Osteocyte (in vitro differentiated cells): ENCODE measurements at regions not wholly inside any gene's neighbourhood (a gene's known extent, or its start where the extent isn't known, plus 50 kb on each side); places are given as distances from the start of the nearest gene placed in this dataset.

Experiments
- DNase-seq: peaks from one replicate; pipeline ENCODE4 v3.0.0; 2021; ENCODE audit warnings: mixed read lengths; ENCODE audit not compliant: unreplicated experiment; ENCODE audit errors: extremely low spot score
- H3K27ac Mint-ChIP-seq: one replicate; pipeline ENCODE4 v1.8.0; 2021; ENCODE audit warnings: mild to moderate bottlenecking, mixed read lengths; ENCODE audit not compliant: unreplicated experiment
- H3K27me3 Mint-ChIP-seq: one replicate; pipeline ENCODE4 v1.8.0; 2021; ENCODE audit warnings: mixed read lengths; ENCODE audit not compliant: unreplicated experiment
- H3K36me3 Mint-ChIP-seq: one replicate; pipeline ENCODE4 v1.8.0; 2021; ENCODE audit warnings: mixed read lengths; ENCODE audit not compliant: unreplicated experiment
- H3K4me1 Mint-ChIP-seq: one replicate; pipeline ENCODE4 v1.8.0; 2021; ENCODE audit warnings: mixed read lengths; ENCODE audit not compliant: unreplicated experiment
- H3K4me3 Mint-ChIP-seq: one replicate; pipeline ENCODE4 v1.8.0; 2021; ENCODE audit warnings: mild to moderate bottlenecking, moderate library complexity, mixed read lengths; ENCODE audit not compliant: unreplicated experiment
- H3K9me3 Mint-ChIP-seq: one replicate; pipeline ENCODE4 v1.8.0; 2021; ENCODE audit warnings: mixed read lengths; ENCODE audit not compliant: unreplicated experiment
- TF ChIP-seq, protein P1 (sequence below): fragments of 200-600 bp; sonication (generic); IDR thresholded peaks from 2 replicates; pipeline ENCODE4 v1.5.0; 2021; ENCODE audit warnings: antibody characterized with exemption, mild to moderate bottlenecking, moderate library complexity

GRCh38 chr1:105894006-105894405 lies 1162.5 kb upstream of the PRMT6 start:
- H3K27me3 Mint-ChIP-seq = no peaks in the 10 kb centered on the region
- H3K27ac Mint-ChIP-seq = no peak overlapping the region
- H3K4me3 Mint-ChIP-seq = no peak overlapping the region
- TF ChIP-seq, protein P1, sequence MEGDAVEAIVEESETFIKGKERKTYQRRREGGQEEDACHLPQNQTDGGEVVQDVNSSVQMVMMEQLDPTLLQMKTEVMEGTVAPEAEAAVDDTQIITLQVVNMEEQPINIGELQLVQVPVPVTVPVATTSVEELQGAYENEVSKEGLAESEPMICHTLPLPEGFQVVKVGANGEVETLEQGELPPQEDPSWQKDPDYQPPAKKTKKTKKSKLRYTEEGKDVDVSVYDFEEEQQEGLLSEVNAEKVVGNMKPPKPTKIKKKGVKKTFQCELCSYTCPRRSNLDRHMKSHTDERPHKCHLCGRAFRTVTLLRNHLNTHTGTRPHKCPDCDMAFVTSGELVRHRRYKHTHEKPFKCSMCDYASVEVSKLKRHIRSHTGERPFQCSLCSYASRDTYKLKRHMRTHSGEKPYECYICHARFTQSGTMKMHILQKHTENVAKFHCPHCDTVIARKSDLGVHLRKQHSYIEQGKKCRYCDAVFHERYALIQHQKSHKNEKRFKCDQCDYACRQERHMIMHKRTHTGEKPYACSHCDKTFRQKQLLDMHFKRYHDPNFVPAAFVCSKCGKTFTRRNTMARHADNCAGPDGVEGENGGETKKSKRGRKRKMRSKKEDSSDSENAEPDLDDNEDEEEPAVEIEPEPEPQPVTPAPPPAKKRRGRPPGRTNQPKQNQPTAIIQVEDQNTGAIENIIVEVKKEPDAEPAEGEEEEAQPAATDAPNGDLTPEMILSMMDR = no peak
- no peak for DNase-seq
- H3K9me3 Mint-ChIP-seq = peaks cover 52% of the 10 kb centered on the region
- H3K36me3 Mint-ChIP-seq = no peaks in the 10 kb centered on the region
- no peaks in the 10 kb centered on the region for H3K4me1 Mint-ChIP-seq

- Mint-ChIP-seq H3K4me3 (no peak overlapping the region), H3K4me1 (no peaks in the 10 kb centered on the region), H3K27ac (no peak overlapping the region), H3K27me3 (no peaks in the 10 kb centered on the region), H3K36me3 (no peaks in the 10 kb centered on the region), H3K9me3 (peaks cover 6% of the 10 kb centered on the region)
- TF ChIP-seq, protein P1 = no peak
- no peak for DNase-seq
Observed at GRCh38 chr1:105909811-105910210, 1146.7 kb upstream of the PRMT6 start.

DNA sequence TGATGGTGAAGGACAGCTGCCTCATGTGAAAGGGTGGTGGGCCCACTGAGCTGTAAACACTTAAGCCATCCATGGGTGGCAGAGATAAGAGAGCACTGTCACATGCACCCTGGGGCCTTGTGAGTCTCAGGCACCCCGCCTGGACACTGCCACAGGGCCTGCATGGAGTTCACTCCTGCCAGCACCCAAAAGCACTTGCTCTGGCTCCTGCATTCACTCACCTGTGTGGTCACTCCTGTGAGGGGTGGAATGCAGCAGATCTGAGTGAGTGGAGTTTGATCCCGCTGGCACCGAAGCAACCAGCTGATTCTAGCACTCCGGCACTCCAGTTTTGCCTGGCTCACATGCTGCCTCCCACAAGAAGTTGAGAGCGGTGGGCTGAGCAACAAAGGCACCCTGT lies 1142.1 kb upstream of the PRMT6 start:
- H3K4me3 Mint-ChIP-seq = no peak overlapping the region
- TF ChIP-seq, protein P1 = no peak
- H3K9me3 Mint-ChIP-seq = peaks cover 6% of the 10 kb centered on the region
- DNase-seq = no peak
- H3K27me3 Mint-ChIP-seq = no peaks in the 10 kb centered on the region
- H3K27ac Mint-ChIP-seq = no peak overlapping the region
- no peaks in the 10 kb centered on the region for H3K4me1 Mint-ChIP-seq
- H3K36me3 Mint-ChIP-seq = no peaks in the 10 kb centered on the region

DNA sequence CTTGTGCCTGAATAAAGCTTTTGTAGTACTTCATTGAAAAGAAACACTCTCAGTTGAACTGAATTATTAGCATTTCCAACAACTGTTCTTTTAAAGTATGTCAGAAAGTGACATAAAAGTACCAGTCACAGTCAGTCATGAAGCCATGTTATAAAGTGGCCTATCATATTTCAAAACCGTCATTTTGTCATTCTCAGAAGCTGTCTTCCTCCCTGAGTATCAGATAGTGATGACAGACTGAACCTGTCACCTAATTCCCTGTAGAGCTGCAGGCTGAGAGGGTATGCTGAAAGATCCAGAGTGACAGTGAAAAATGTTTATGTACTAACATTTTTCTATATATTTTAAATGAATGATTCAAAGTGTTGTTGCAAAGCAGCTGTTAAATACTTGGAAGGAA lies 1121.7 kb upstream of the PRMT6 start:
- Mint-ChIP-seq H3K4me1 (no peaks in the 10 kb centered on the region), H3K9me3 (peaks cover 12% of the 10 kb centered on the region), H3K36me3 (no peaks in the 10 kb centered on the region), H3K27ac (no peak overlapping the region), H3K4me3 (no peak overlapping the region), H3K27me3 (no peaks in the 10 kb centered on the region)
- DNase-seq = no peak
- TF ChIP-seq, protein P1 = no peak

- H3K9me3 Mint-ChIP-seq = peaks cover under 1% of the 10 kb centered on the region
- TF ChIP-seq, protein P1 = no peak
- no peak overlapping the region for H3K4me3 Mint-ChIP-seq
Observed at GRCh38 chr1:105964879-105965278, 1091.6 kb upstream of the PRMT6 start.

More at GRCh38 chr1:105964879-105965278, 1091.6 kb upstream of the PRMT6 start:
- Mint-ChIP-seq H3K27me3 (no peaks in the 10 kb centered on the region), H3K36me3 (no peaks in the 10 kb centered on the region), H3K27ac (no peak overlapping the region), H3K4me1 (no peaks in the 10 kb centered on the region)
- no peak for DNase-seq
